ENCODE measurements at regions not wholly inside any gene's neighbourhood (a gene's known extent, or its start where the extent isn't known, plus 50 kb on each side); places are given as distances from the start of the nearest gene placed in this dataset.

GRCh38 chr3:178095522-178095921 is 440.7 kb upstream of the KCNMB2 start:
- H3K4me1 ChIP-seq = no peaks in the 10 kb centered on the region
- no peak overlapping the region for H3K27ac ChIP-seq
- H3K4me3 ChIP-seq = no peak overlapping the region
- DNase-seq (no peak), ATAC-seq (no peak)
- no peaks in the 10 kb centered on the region for H3K27me3 ChIP-seq
- 81% methylated on average over 2 of the region's 2 CpGs for WGBS (ENCODE audit: insufficient coverage, low coverage, low lambda C conversion rate, missing lambda C conversion rate)
- TF ChIP-seq POLR2A (IDR thresholded peaks at IDR 0.05) = no peak
- TF ChIP-seq CTCF (IDR thresholded peaks at IDR 0.05) = no peak
- H3K9me3 ChIP-seq = no peaks in the 10 kb centered on the region
- H3K36me3 ChIP-seq = no peaks in the 10 kb centered on the region
- intact Hi-C loops (cut with DNase I) = no loop called here

- no peaks in the 10 kb centered on the region for H3K27me3 ChIP-seq
- H3K36me3 ChIP-seq = no peaks in the 10 kb centered on the region
- no peak for DNase-seq
- no peak overlapping the region for H3K4me3 ChIP-seq
- no peak for TF ChIP-seq POLR2A (IDR thresholded peaks at IDR 0.05)
- TF ChIP-seq CTCF (IDR thresholded peaks at IDR 0.05) = no peak
- ATAC-seq = no peak
- no peaks in the 10 kb centered on the region for H3K4me1 ChIP-seq
- WGBS (ENCODE audit: insufficient coverage, low coverage, low lambda C conversion rate, missing lambda C conversion rate) = 95% methylated on average over 1 of the region's 1 CpG
- intact Hi-C loops (cut with DNase I) = no loop called here
- H3K27ac ChIP-seq = no peak overlapping the region
- no peaks in the 10 kb centered on the region for H3K9me3 ChIP-seq
Measured at GRCh38 chr3:178096955-178097354, 439.3 kb upstream of the KCNMB2 start.

- H3K36me3 ChIP-seq = no peaks in the 10 kb centered on the region
- TF ChIP-seq CTCF (IDR thresholded peaks at IDR 0.05) = no peak
- no peak for TF ChIP-seq POLR2A (IDR thresholded peaks at IDR 0.05)
- no peaks in the 10 kb centered on the region for H3K9me3 ChIP-seq
- no peak overlapping the region for H3K27ac ChIP-seq
- H3K4me1 ChIP-seq = no peaks in the 10 kb centered on the region
- no peak overlapping the region for H3K4me3 ChIP-seq
- no peaks in the 10 kb centered on the region for H3K27me3 ChIP-seq
- ATAC-seq = no peak
- no peak for DNase-seq
- intact Hi-C loops (cut with DNase I) = no loop called here
- whole genome bisulfite sequencing (ENCODE audit: insufficient coverage, low coverage, low lambda C conversion rate, missing lambda C conversion rate) = 17% methylated on average over 1 of the region's 1 CpG
Measured at GRCh38 chr3:178097576-178097975, 438.7 kb upstream of the KCNMB2 start.

- TF ChIP-seq CTCF (IDR thresholded peaks at IDR 0.05) (no peak), POLR2A (IDR thresholded peaks at IDR 0.05) (no peak)
- ATAC-seq = no peak
- H3K9me3 ChIP-seq = no peaks in the 10 kb centered on the region
- H3K27ac ChIP-seq = no peak overlapping the region
- no peaks in the 10 kb centered on the region for H3K4me1 ChIP-seq
- no peak overlapping the region for H3K4me3 ChIP-seq
- no peaks in the 10 kb centered on the region for H3K27me3 ChIP-seq
- no peak for DNase-seq
- H3K36me3 ChIP-seq = no peaks in the 10 kb centered on the region
- intact Hi-C loops (cut with DNase I) = no loop called here
- 79% methylated on average over 4 of the region's 4 CpGs for WGBS (ENCODE audit: insufficient coverage, low coverage, low lambda C conversion rate, missing lambda C conversion rate)
Measured at GRCh38 chr3:178099274-178099673, 437.0 kb upstream of the KCNMB2 start.

- no peak for ATAC-seq
- intact Hi-C loops (cut with DNase I) = no loop called here
- TF ChIP-seq CTCF (IDR thresholded peaks at IDR 0.05) (no peak), POLR2A (IDR thresholded peaks at IDR 0.05) (no peak)
- no peaks in the 10 kb centered on the region for H3K4me1 ChIP-seq
- DNase-seq = no peak
- H3K36me3 ChIP-seq = no peaks in the 10 kb centered on the region
- no peaks in the 10 kb centered on the region for H3K27me3 ChIP-seq
- no peak overlapping the region for H3K4me3 ChIP-seq
- H3K9me3 ChIP-seq = no peaks in the 10 kb centered on the region
- no peak overlapping the region for H3K27ac ChIP-seq
- 62% methylated on average over 2 of the region's 2 CpGs for WGBS (ENCODE audit: insufficient coverage, low coverage, low lambda C conversion rate, missing lambda C conversion rate)
Measured at GRCh38 chr3:178099862-178100261, 436.4 kb upstream of the KCNMB2 start.
